Liver (tissue), 3 donors: ENCODE measurements at regions not wholly inside any gene's neighbourhood (a gene's known extent, or its start where the extent isn't known, plus 50 kb on each side); places are given as distances from the start of the nearest gene placed in this dataset.

Experiments used
- EGR1 ChIP-seq, 2 donors: IDR thresholded peaks; 2 replicates each; pipeline ENCODE4 v1.6.1; 2016 to 2018; ENCODE audit warnings: antibody characterized with exemption in 2 of 2, low read depth in 2 of 2
- GABPA ChIP-seq, 2 donors: IDR thresholded peaks in 1 of 2; conservative IDR thresholded peaks in 1 of 2; 2 replicates each; pipeline ENCODE4 v1.6.1; 2016; ENCODE audit warnings: antibody characterized with exemption in 2 of 2, mild to moderate bottlenecking in 1 of 2, moderate library complexity in 1 of 2
- HNF4G ChIP-seq: IDR thresholded peaks from 2 replicates; pipeline ENCODE4 v1.6.1; 2016; ENCODE audit warnings: antibody characterized with exemption
- JUND ChIP-seq, 2 donors: IDR thresholded peaks; 2 replicates each; pipeline ENCODE4 v1.6.1; 2016; ENCODE audit warnings: antibody characterized with exemption in 2 of 2
- RAD21 ChIP-seq, 2 donors: IDR thresholded peaks; 2 replicates each; pipeline ENCODE4 v1.6.1; 2016; ENCODE audit warnings: antibody characterized with exemption in 2 of 2, mild to moderate bottlenecking in 2 of 2
- RXRA ChIP-seq, 2 donors: IDR thresholded peaks; 2 replicates each; pipeline ENCODE4 v1.6.1; 2017 to 2018; ENCODE audit warnings: antibody characterized with exemption in 2 of 2, mild to moderate bottlenecking in 1 of 2
- YY1 ChIP-seq: IDR thresholded peaks from 2 replicates; pipeline ENCODE4 v1.6.1; 2016; ENCODE audit warnings: antibody characterized with exemption, mild to moderate bottlenecking
- TF ChIP-seq, protein P1 (sequence below): fragments of 150-350 bp; IDR thresholded peaks from 2 replicates; pipeline ENCODE4 v1.5.1; 2017; ENCODE audit warnings: improper control_type of control experiment, low read depth, low read length; ENCODE audit not compliant: missing input control
- TF ChIP-seq, protein P2 (sequence below): IDR thresholded peaks from 2 replicates; pipeline ENCODE4 v1.6.1; 2016; ENCODE audit warnings: antibody characterized with exemption
- TF ChIP-seq, protein P3 (sequence below): IDR thresholded peaks from 2 replicates; pipeline ENCODE4 v1.6.1; 2016; ENCODE audit warnings: antibody characterized with exemption, mild to moderate bottlenecking
- donor health status: healthy.
- donor health status: healthy.

DNA sequence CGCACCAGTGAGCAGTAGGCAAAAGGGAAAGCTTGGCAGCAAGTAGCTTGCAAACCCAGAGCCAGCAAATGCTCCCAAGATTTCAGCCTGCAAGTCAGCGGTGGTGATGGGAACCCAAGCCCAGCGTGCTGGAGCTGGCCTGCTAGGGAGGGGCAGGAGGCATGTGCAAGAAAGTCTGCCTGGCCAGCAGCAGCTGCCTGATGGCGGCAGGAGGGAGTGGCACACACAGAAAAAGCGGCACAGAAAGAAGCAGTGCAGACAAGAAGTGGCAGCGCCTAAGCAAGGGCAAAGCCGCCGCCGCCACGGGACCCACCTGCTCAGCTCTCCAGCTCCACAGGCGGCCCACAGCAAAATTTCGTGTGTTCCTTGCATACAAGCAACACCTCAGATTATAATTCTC lies 1206.5 kb upstream of the PABPC4L start:
- TF ChIP-seq, protein P1, sequence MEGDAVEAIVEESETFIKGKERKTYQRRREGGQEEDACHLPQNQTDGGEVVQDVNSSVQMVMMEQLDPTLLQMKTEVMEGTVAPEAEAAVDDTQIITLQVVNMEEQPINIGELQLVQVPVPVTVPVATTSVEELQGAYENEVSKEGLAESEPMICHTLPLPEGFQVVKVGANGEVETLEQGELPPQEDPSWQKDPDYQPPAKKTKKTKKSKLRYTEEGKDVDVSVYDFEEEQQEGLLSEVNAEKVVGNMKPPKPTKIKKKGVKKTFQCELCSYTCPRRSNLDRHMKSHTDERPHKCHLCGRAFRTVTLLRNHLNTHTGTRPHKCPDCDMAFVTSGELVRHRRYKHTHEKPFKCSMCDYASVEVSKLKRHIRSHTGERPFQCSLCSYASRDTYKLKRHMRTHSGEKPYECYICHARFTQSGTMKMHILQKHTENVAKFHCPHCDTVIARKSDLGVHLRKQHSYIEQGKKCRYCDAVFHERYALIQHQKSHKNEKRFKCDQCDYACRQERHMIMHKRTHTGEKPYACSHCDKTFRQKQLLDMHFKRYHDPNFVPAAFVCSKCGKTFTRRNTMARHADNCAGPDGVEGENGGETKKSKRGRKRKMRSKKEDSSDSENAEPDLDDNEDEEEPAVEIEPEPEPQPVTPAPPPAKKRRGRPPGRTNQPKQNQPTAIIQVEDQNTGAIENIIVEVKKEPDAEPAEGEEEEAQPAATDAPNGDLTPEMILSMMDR = no peak
- TF ChIP-seq YY1 = no peak
- TF ChIP-seq EGR1 (IDR thresholded peaks at IDR 0.05; ENCODE audit: low read depth in 2 of 2) = no peak
- TF ChIP-seq RAD21 (IDR thresholded peaks at IDR 0.05) = no peak
- no peak for TF ChIP-seq GABPA (IDR thresholded peaks at IDR 0.05 in 1 of 2, conservative IDR thresholded peaks at IDR 0.05 in 1 of 2)
- TF ChIP-seq RXRA (IDR thresholded peaks at IDR 0.05) = no peak
- no peak for TF ChIP-seq HNF4G
- TF ChIP-seq, protein P2, sequence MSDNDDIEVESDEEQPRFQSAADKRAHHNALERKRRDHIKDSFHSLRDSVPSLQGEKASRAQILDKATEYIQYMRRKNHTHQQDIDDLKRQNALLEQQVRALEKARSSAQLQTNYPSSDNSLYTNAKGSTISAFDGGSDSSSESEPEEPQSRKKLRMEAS = no peak
- TF ChIP-seq, protein P3, sequence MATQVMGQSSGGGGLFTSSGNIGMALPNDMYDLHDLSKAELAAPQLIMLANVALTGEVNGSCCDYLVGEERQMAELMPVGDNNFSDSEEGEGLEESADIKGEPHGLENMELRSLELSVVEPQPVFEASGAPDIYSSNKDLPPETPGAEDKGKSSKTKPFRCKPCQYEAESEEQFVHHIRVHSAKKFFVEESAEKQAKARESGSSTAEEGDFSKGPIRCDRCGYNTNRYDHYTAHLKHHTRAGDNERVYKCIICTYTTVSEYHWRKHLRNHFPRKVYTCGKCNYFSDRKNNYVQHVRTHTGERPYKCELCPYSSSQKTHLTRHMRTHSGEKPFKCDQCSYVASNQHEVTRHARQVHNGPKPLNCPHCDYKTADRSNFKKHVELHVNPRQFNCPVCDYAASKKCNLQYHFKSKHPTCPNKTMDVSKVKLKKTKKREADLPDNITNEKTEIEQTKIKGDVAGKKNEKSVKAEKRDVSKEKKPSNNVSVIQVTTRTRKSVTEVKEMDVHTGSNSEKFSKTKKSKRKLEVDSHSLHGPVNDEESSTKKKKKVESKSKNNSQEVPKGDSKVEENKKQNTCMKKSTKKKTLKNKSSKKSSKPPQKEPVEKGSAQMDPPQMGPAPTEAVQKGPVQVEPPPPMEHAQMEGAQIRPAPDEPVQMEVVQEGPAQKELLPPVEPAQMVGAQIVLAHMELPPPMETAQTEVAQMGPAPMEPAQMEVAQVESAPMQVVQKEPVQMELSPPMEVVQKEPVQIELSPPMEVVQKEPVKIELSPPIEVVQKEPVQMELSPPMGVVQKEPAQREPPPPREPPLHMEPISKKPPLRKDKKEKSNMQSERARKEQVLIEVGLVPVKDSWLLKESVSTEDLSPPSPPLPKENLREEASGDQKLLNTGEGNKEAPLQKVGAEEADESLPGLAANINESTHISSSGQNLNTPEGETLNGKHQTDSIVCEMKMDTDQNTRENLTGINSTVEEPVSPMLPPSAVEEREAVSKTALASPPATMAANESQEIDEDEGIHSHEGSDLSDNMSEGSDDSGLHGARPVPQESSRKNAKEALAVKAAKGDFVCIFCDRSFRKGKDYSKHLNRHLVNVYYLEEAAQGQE = no peak
- TF ChIP-seq JUND (IDR thresholded peaks at IDR 0.05) = no peak
